ENCODE measurements at regions not wholly inside any gene's neighbourhood (a gene's known extent, or its start where the extent isn't known, plus 50 kb on each side); places are given as distances from the start of the nearest gene placed in this dataset.

DNA sequence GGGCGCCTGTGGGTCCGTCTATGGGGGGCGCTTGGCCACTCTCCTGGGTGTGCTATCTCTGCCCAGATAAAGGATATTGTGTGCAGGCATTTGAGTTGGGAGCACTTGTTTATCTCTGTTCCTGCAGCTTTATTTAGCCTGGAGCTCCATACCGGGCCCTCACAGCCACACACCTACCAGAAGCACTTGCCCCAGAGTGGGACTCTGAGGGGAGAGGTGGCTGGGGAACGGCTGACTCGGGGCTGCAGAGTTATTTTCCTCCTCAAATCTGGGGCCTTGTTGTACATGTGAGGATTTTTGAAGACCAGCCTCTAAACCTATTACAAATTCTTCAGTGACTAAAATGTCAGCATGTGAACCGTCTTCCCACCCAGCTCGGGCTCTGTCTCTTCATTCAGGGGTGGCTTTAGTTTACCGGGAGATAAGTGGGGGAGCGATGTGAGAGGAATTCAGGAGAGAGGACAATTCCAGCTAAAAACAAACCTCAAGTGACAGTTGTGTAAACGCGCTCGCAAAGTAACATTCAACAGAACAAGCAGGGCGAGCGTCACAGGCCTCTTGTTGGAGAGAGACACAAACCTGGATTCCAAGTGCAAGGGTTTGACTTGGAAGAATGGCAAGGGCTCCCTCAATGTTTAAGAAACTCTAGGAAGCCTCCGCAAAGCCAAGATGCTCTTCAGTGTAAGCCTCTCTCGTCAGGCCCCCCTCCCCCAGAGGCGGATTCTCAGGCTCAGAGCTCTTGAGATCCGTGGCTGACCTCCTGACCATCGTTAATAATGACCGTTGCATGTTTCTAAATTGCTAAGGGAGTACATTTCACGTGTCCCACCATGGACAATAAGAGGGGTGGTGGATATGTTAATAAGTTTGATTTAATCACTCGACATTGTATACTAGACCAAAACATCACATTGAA lies 548.9 kb downstream of the QKI start:
- TF ChIP-seq FOXP2 (optimal IDR thresholded peaks at IDR 0.05; ENCODE audit: borderline replicate concordance, extremely low read depth, extremely low read length, insufficient read depth): no peak

- TF ChIP-seq FOXP2 (optimal IDR thresholded peaks at IDR 0.05; ENCODE audit: borderline replicate concordance, extremely low read depth, extremely low read length, insufficient read depth): no peak
- no peak for TF ChIP-seq TAF1 (IDR thresholded peaks at IDR 0.05; ENCODE audit: borderline replicate concordance, insufficient read depth, low read length)
Measured at GRCh38 chr6:163962627-163963117, 548.2 kb downstream of the QKI start.

DNA sequence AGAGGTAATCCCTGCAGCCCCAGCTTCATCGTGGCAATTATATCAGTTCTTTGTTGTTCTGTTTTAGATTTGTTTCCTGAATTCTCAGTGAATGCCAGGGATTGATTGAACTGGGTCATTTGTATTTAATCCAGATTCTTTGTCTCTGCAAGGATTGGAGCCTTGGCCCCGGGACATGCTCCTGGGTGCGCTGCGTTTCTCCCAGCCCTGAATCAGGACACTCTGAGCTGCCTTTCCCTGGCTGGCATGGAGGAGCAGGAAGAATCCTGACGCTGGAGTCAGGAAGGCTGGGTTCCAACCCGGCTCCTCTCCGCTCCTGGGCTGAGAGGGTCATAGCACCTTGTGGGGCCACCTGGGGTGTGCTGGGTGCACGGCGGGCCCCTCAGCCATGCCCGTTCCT lies 545.6 kb downstream of the QKI start:
- TF ChIP-seq SIN3A (IDR thresholded peaks at IDR 0.05; ENCODE audit: borderline replicate concordance, insufficient read depth, low read length) (no peak), TAF1 (IDR thresholded peaks at IDR 0.05; ENCODE audit: borderline replicate concordance, insufficient read depth, low read length) (no peak), REST (IDR thresholded peaks at IDR 0.05; ENCODE audit: insufficient read depth in 1 of 2, low read depth in 2 of 2, low read length in 2 of 2) (no peak), FOXP2 (optimal IDR thresholded peaks at IDR 0.05; ENCODE audit: borderline replicate concordance, extremely low read depth, extremely low read length, insufficient read depth) (no peak), POLR2AphosphoS5 (IDR thresholded peaks at IDR 0.05; ENCODE audit: low read depth, low read length) (no peak)

DNA sequence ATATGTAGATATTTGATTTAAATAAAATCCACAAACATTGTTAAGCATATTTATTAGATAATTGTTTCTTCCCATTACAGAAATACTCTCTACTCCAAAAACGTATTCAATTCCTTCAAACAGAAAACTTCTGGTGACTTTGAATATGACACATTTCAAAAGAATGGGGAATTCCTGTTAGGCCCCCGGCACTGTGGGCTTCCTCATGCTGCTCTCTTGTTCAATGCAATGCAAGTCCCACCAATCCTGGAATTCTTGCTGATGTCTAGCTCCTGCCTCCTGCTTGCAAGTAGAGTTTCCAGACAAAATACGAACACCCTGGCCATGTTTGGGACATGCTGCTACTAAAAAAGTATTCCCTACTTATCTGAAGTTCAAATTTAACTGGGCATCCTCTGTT lies 544.1 kb downstream of the QKI start:
- no peak for TF ChIP-seq POLR2AphosphoS5 (IDR thresholded peaks at IDR 0.05; ENCODE audit: low read depth, low read length)

DNA sequence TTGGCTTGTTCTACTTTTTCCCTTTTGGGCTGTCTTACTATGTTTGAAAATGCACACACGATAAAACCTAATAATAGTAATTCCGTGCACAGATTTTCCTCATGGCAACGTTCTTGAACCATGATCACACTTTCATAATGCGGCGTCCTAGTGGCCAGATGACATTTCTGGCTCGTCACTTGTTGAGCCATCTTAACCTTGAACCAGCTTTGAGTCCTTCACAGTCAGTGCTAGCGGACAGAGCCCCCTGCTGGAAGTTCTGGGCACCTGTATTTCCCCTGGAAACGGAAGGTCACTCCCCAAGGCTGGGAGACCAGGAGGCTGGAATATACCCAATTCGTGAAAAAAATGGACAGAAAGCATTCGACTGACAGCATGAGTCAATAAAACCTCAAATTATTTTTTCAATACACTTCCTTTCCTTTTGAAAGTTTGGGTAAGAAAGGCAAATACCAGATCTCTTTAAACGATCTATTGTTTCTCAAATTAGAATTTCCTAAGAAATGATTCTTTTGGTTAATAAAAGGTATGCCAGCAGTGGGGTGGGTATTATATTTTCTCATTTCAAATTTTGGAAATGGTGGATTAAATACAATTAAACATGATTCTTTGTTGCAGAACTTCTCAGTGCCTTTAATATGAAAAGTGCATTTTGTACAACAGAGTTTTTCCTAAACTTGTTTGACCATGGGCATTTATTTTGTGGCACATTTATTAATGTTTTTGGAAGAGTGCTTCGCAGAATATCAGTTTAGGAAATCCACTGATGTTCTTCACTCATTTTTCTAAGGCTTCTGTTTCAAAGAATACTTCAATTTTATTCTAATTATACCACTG lies 542.3 kb downstream of the QKI start:
- no peak for TF ChIP-seq FOXP2 (optimal IDR thresholded peaks at IDR 0.05; ENCODE audit: borderline replicate concordance, extremely low read depth, extremely low read length, insufficient read depth)
- no peak for TF ChIP-seq POLR2AphosphoS5 (IDR thresholded peaks at IDR 0.05; ENCODE audit: low read depth, low read length)
- no peak for TF ChIP-seq SIN3A (IDR thresholded peaks at IDR 0.05; ENCODE audit: borderline replicate concordance, insufficient read depth, low read length)
- no peak for TF ChIP-seq TAF1 (IDR thresholded peaks at IDR 0.05; ENCODE audit: borderline replicate concordance, insufficient read depth, low read length)
- TF ChIP-seq REST (IDR thresholded peaks at IDR 0.05; ENCODE audit: insufficient read depth in 1 of 2, low read depth in 2 of 2, low read length in 2 of 2): no peak

DNA sequence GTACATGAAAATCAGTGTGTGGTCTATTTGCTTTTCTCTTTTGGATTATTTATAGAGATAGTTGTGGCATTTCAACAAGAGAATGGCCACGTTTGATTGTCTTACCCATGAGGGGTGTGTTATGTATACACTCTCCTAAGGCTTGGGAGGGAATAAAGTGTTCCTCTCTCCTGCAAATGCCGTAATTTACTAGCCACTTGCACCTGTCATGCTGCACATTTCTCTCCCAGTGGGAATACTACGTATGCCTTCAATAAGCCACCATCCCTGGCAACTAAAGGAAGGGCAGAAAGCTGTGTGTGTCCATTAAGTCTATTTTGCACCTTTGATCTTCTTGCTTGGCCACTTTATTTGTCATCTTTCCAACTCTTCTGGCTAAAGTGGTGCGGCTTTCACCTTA lies 541.2 kb downstream of the QKI start:
- TF ChIP-seq FOXP2 (optimal IDR thresholded peaks at IDR 0.05; ENCODE audit: borderline replicate concordance, extremely low read depth, extremely low read length, insufficient read depth) (no peak), POLR2AphosphoS5 (IDR thresholded peaks at IDR 0.05; ENCODE audit: low read depth, low read length) (no peak), TAF1 (IDR thresholded peaks at IDR 0.05; ENCODE audit: borderline replicate concordance, insufficient read depth, low read length) (no peak), SIN3A (IDR thresholded peaks at IDR 0.05; ENCODE audit: borderline replicate concordance, insufficient read depth, low read length) (no peak), REST (IDR thresholded peaks at IDR 0.05; ENCODE audit: insufficient read depth in 1 of 2, low read depth in 2 of 2, low read length in 2 of 2) (no peak)
